A673 (cell line): ENCODE measurements at regions not wholly inside any gene's neighbourhood (a gene's known extent, or its start where the extent isn't known, plus 50 kb on each side); places are given as distances from the start of the nearest gene placed in this dataset.

Experiments
- EZH2 ChIP-seq: fragments of 200-600 bp; sonication (generic); IDR thresholded peaks from 2 replicates; pipeline ENCODE4 v1.6.1; 2017; ENCODE audit warnings: borderline replicate concordance, low read depth, mild to moderate bottlenecking, mixed read lengths, antibody characterized with exemption, low read length; ENCODE audit not compliant: poor library complexity, severe bottlenecking
- TF ChIP-seq, protein P1 (sequence below): fragments of 300-800, 200-600 bp; sonication (generic); conservative IDR thresholded peaks from 2 replicates; pipeline ENCODE4 v1.5.1; 2017; ENCODE audit warnings: low read depth, mild to moderate bottlenecking, antibody characterized with exemption, low read length, moderate library complexity, mixed read lengths

DNA sequence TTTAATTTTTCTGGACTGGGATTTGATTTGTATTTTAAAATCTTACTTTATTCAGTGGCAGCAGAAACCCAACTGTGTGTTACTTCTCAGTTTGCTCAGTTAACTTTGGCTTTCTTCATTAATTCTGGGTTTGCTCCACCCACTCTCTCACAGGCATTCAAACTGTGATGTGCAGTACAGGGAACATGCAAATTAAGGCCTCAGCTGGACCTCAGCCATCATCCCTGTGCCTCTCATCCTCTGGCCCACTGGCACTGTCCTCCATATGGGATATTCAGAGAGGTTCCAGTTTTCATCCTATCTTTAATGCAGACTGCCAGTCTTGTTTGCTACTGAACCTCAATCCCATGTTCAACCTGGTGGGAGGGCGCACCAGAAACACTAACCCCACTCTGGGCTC lies 743.4 kb upstream of the IGFBP3 start:
- TF ChIP-seq, protein P1, sequence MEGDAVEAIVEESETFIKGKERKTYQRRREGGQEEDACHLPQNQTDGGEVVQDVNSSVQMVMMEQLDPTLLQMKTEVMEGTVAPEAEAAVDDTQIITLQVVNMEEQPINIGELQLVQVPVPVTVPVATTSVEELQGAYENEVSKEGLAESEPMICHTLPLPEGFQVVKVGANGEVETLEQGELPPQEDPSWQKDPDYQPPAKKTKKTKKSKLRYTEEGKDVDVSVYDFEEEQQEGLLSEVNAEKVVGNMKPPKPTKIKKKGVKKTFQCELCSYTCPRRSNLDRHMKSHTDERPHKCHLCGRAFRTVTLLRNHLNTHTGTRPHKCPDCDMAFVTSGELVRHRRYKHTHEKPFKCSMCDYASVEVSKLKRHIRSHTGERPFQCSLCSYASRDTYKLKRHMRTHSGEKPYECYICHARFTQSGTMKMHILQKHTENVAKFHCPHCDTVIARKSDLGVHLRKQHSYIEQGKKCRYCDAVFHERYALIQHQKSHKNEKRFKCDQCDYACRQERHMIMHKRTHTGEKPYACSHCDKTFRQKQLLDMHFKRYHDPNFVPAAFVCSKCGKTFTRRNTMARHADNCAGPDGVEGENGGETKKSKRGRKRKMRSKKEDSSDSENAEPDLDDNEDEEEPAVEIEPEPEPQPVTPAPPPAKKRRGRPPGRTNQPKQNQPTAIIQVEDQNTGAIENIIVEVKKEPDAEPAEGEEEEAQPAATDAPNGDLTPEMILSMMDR, result no peak
- TF ChIP-seq EZH2, result no peak
